ENCODE measurements at regions not wholly inside any gene's neighbourhood (a gene's known extent, or its start where the extent isn't known, plus 50 kb on each side); places are given as distances from the start of the nearest gene placed in this dataset.

DNA sequence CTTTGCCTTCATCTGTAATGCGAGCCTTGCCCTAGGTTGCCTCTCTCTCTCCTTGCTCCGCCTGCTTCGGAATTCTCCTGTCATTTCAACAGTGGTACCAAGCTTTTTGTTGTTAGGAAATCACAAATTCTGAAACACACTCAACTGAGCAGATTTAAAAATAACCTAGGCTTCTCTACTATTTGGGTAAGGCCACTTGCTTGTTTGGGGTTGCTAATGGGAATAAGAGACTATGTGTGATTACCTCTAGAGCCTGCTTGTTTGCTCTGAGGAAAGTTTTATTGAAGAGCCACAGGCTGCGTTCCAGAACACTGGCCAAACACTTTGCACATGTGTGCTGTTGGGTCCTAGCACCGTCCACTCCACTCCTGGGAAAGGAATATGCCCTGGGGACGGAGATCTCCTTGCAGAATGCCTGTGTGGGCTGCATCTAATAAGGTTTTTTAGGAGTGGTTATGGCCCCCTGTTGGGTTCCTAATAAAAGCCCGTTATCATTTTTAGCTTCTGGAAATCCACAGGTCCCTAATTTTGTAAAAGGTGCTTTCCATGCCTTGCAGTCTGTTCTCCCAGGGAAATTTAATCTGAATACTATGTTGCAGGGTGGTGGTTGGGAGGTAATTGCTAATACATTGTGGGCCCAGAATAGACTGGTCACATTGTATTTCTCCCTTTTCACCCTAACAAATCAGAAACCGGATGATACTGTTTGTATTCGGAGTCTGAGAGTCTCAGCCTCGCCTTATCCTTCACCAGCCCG is 68.7 kb upstream of the KLF6 start:
- 83 to 89% methylated on average over 11 of the region's 11 CpGs for WGBS, 2 experiments (ENCODE audit: low coverage in 1 of 2, low lambda C conversion rate in 2 of 2, missing lambda C conversion rate in 2 of 2)
- H3K36me3 ChIP-seq (ENCODE audit: low read depth), result no peaks in the 10 kb centered on the region
- H3K4me2 ChIP-seq (ENCODE audit: unreplicated experiment), result no peak overlapping the region
- H3K9me3 ChIP-seq (ENCODE audit: low read depth), result no peaks in the 10 kb centered on the region
- TF ChIP-seq EZH2 (IDR thresholded peaks at IDR 0.05; ENCODE audit: insufficient read depth, poor library complexity, severe bottlenecking) (no peak), EZH2phosphoT487 (IDR thresholded peaks at IDR 0.05; ENCODE audit: insufficient read depth, low read depth) (no peak)
- in situ Hi-C loops (cut with MboI), result no loop called here
- no peaks in the 10 kb centered on the region for H4K20me1 ChIP-seq (ENCODE audit: insufficient read depth)
- no peak for DNase-seq
- H3K4me3 ChIP-seq, result no peak overlapping the region
- peaks cover 31% of the 10 kb centered on the region for H3F3A ChIP-seq (ENCODE audit: insufficient read depth)
- no peak overlapping the region for H2AFZ ChIP-seq
- no peaks in the 10 kb centered on the region for H3K27me3 ChIP-seq (replicated peaks; ENCODE audit: insufficient read depth)
- no peaks in the 10 kb centered on the region for H3K9me2 ChIP-seq (ENCODE audit: insufficient read depth)
- no peak overlapping the region for H3K9ac ChIP-seq
- H3K79me2 ChIP-seq (ENCODE audit: insufficient read depth), result no peaks in the 10 kb centered on the region
- peaks cover 35% of the 10 kb centered on the region for H3K4me1 ChIP-seq (ENCODE audit: insufficient read depth)
- H3K27ac ChIP-seq, result no peak overlapping the region; the same call in 1 of the 2 replicates

DNA sequence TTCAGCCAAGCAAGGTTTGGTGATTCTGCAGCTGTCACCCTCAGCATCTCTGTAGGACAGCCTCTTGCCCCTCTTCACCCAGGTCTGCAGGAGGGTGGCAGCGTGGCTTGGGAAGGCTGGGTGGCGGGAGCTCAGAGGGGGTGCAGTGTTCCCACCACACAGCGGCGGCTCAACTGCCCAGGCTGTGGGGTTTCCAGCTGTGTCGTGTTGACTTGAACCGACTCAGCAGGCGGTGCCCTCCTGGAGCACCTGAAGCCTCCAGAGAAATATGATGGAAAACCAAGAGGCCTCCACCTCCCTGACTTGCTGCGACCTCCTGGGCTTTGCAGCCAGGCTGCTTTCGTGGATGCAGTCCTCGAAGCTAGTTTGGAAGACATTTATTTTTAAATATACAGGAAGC is 68.0 kb upstream of the KLF6 start:
- peak overlapping the region; percentile 81 for H3K4me2 ChIP-seq (ENCODE audit: unreplicated experiment)

DNA sequence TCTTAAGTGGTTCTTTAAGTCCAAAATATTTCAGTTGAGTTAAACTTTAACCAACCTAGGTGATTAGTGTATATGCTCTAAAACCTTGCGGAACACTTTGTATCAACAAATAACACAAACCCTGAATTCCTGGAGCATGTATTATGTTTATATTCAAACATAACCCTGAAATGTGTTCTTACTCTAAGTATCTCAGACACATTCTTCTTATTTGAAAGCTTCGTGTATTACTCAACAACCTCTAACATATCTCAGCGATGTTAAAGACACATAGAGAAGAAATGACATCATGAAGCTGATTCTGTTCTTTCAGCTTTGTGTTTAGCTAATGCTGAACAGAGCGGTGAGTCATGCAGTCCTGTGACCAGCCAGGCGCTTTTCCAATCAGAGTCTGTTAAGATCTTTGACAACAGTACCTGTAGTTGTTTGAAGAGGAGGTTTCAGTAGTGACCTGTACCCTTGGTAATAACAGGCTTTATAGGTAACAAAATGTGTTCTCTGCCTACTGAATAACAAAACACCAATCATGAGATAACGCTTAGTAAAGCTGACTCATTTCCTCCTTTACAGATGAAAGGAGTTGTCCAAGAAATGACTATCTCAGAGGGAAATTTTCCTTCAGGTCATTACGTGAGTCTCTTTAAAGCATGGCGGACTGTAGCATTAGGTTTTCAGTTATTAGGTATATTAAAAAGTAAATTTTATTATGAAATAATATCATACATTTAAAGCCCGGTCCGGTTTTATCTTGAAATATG is 67.3 kb upstream of the KLF6 start:
- Histone ChIP-seq H3K36me3 (ENCODE audit: low read depth) (no peaks in the 10 kb centered on the region), H3F3A (ENCODE audit: insufficient read depth) (peaks cover 42% of the 10 kb centered on the region), H3K27me3 (replicated peaks; ENCODE audit: insufficient read depth) (no peaks in the 10 kb centered on the region), H3K9me3 (ENCODE audit: low read depth) (no peaks in the 10 kb centered on the region), H3K4me3 (peak overlapping the region; percentile 41), H3K4me2 (ENCODE audit: unreplicated experiment) (peak overlapping the region; percentile 81), H3K9ac (peak overlapping the region; percentile 70), H3K27ac (peak overlapping the region; percentile 92), H3K79me2 (ENCODE audit: insufficient read depth) (no peaks in the 10 kb centered on the region), H2AFZ (peak overlapping the region; percentile 69), H3K4me1 (ENCODE audit: insufficient read depth) (peaks cover 46% of the 10 kb centered on the region), H3K9me2 (ENCODE audit: insufficient read depth) (no peaks in the 10 kb centered on the region), H4K20me1 (ENCODE audit: insufficient read depth) (no peaks in the 10 kb centered on the region)
- DNase-seq, result peak; percentile 99
- no peak for TF ChIP-seq EZH2 (IDR thresholded peaks at IDR 0.05; ENCODE audit: insufficient read depth, poor library complexity, severe bottlenecking)
- no peak for TF ChIP-seq EZH2phosphoT487 (IDR thresholded peaks at IDR 0.05; ENCODE audit: insufficient read depth, low read depth)
- in situ Hi-C loops (cut with MboI), result no loop called here
- WGBS, 2 experiments (ENCODE audit: low coverage in 1 of 2, low lambda C conversion rate in 2 of 2, missing lambda C conversion rate in 2 of 2), result 11 to 13% methylated on average over 10 of the region's 10 CpGs

More for the DNA sequence above, 68.0 kb upstream of the KLF6 start:
- peak overlapping the region; percentile 92 for H3K27ac ChIP-seq
- H3K27me3 ChIP-seq (replicated peaks; ENCODE audit: insufficient read depth), result no peaks in the 10 kb centered on the region
- 80 to 85% methylated on average over 10 of the region's 10 CpGs for WGBS, 2 experiments (ENCODE audit: low coverage in 1 of 2, low lambda C conversion rate in 2 of 2, missing lambda C conversion rate in 2 of 2)
- no peak overlapping the region for H3K4me3 ChIP-seq
- in situ Hi-C loops (cut with MboI), result no loop called here
- DNase-seq, result no peak
- no peaks in the 10 kb centered on the region for H3K79me2 ChIP-seq (ENCODE audit: insufficient read depth)
- no peaks in the 10 kb centered on the region for H4K20me1 ChIP-seq (ENCODE audit: insufficient read depth)
- no peak for TF ChIP-seq EZH2 (IDR thresholded peaks at IDR 0.05; ENCODE audit: insufficient read depth, poor library complexity, severe bottlenecking)
- no peak for TF ChIP-seq EZH2phosphoT487 (IDR thresholded peaks at IDR 0.05; ENCODE audit: insufficient read depth, low read depth)
- no peaks in the 10 kb centered on the region for H3K9me3 ChIP-seq (ENCODE audit: low read depth)
- H2AFZ ChIP-seq, result no peak overlapping the region
- H3F3A ChIP-seq (ENCODE audit: insufficient read depth), result peaks cover 36% of the 10 kb centered on the region
- H3K9me2 ChIP-seq (ENCODE audit: insufficient read depth), result no peaks in the 10 kb centered on the region
- H3K36me3 ChIP-seq (ENCODE audit: low read depth), result no peaks in the 10 kb centered on the region
- peak overlapping the region; percentile 70 for H3K9ac ChIP-seq
- peaks cover 40% of the 10 kb centered on the region for H3K4me1 ChIP-seq (ENCODE audit: insufficient read depth)

DNA sequence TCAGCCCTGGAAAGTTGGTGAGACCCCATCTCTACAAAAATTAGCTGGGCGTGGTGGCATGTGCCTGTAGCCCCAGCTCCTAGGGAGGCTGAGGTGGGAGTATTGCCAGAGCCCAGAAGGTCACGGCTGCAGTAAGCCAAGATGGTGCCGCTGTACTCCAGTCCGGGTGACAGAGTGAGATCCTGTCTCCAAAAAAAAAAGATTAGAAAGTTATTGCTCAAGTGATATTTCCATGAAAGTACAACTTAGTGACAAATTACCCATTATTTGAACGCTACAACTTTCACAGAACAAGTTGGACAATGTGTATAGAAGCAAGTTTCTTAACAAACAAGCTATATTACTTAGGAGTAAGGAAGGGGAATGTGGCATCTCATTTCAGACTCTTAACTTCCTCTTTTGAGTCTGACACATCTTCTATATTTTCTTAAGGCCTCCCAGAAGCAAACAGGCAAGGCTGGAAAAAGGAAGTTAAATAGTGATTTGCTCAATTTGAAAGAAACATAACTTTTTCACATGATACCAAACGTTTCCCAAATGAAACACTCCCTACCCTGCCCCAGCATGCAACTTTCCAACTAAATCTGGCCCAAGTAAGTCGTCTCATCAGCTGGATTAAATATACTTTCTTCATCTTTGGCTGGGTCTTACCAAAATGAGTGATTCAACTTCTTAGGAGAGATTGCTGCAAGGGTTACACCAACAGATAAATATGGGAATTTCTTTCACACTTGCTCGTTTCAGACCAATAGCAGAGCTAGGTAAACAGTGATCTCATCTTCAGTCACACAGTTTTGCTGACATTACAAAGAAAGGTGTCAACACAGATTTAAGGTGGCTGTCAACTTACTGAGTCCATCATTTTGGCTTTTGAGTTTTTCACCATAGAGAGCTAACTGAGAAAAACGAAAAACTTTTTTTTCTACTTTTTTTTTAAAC is 66.3 kb upstream of the KLF6 start:
- Histone ChIP-seq H3K27me3 (replicated peaks; ENCODE audit: insufficient read depth) (no peaks in the 10 kb centered on the region), H3K27ac (peak overlapping the region; percentile 92), H3K9me3 (ENCODE audit: low read depth) (no peaks in the 10 kb centered on the region), H4K20me1 (ENCODE audit: insufficient read depth) (no peaks in the 10 kb centered on the region), H3K9ac (peak overlapping the region; percentile 70), H3K4me3 (peak overlapping the region; percentile 41), H2AFZ (peak overlapping the region; percentile 60), H3K79me2 (ENCODE audit: insufficient read depth) (no peaks in the 10 kb centered on the region), H3F3A (ENCODE audit: insufficient read depth) (peaks cover 42% of the 10 kb centered on the region), H3K4me1 (ENCODE audit: insufficient read depth) (peaks cover 46% of the 10 kb centered on the region), H3K9me2 (ENCODE audit: insufficient read depth) (no peaks in the 10 kb centered on the region), H3K36me3 (ENCODE audit: low read depth) (no peaks in the 10 kb centered on the region), H3K4me2 (ENCODE audit: unreplicated experiment) (peak overlapping the region; percentile 81)
- in situ Hi-C loops (cut with MboI), result no loop called here
- no peak for TF ChIP-seq EZH2phosphoT487 (IDR thresholded peaks at IDR 0.05; ENCODE audit: insufficient read depth, low read depth)
- TF ChIP-seq EZH2 (IDR thresholded peaks at IDR 0.05; ENCODE audit: insufficient read depth, poor library complexity, severe bottlenecking), result no peak
- WGBS, 2 experiments (ENCODE audit: low coverage in 1 of 2, low lambda C conversion rate in 2 of 2, missing lambda C conversion rate in 2 of 2), result 6 to 9% methylated on average over 9 of the region's 9 CpGs
- peak; percentile 91 for DNase-seq
